ENCODE measurements at regions not wholly inside any gene's neighbourhood (a gene's known extent, or its start where the extent isn't known, plus 50 kb on each side); places are given as distances from the start of the nearest gene placed in this dataset.

DNA sequence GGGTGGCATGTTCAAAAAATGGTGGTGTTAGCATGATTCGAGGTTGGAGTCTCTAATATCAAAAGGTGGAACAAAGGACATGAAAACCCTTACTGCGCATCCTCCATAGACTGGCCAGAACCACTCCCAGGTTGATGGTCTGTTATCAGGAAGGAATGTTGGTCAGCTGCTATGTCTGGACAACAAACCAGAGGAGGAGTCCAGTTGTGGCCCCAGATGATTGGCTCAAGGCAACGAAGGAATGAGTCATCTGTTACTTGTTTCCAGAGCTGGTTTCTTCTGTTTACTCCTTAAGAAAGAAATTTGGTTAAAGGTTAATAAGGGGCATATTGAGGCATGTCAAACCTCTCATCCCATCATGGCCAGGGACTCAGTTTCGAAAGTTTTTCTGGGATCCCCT is 56.8 kb upstream of the GRIA4 start:
- FAIRE-seq (no peak), DNase-seq (ENCODE audit: insufficient read length, low spot score) (no peak)
- TF ChIP-seq POU2F2 (IDR thresholded peaks at IDR 0.05; ENCODE audit: low read depth, low read length): no peak
- TF ChIP-seq TAF1 (IDR thresholded peaks at IDR 0.05; ENCODE audit: low read depth, low read length): no peak
- TF ChIP-seq POLR2A (IDR thresholded peaks at IDR 0.05; ENCODE audit: low read depth, low read length): no peak
- no peak for TF ChIP-seq POLR2AphosphoS5 (IDR thresholded peaks at IDR 0.05; ENCODE audit: low read depth, low read length)
- no peak for TF ChIP-seq PAX5 (IDR thresholded peaks at IDR 0.05; ENCODE audit: insufficient read depth, low read length, severe bottlenecking)
- TF ChIP-seq SPI1 (IDR thresholded peaks at IDR 0.05; ENCODE audit: low read depth, low read length): no peak

DNA sequence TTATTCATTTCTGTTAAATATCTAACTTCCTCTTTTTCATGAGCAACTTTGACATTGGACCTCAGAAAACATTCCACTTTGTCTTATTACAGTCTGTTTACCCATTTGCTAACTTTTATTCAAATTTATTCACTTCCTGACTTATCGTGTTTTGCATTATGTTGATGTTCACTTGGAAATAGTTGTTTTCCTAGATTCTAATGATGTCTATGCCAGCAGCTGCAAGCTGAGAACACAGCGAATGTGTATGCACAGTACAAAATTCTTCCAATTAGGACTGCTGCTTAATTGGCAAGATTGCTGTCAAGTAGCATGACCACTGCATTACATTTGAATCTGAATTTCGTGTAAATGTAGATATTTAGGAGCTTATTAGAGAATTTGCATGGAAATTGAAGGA is 61.5 kb upstream of the GRIA4 start:
- FAIRE-seq: no peak
- TF ChIP-seq TAF1 (IDR thresholded peaks at IDR 0.05; ENCODE audit: low read depth, low read length): no peak
- DNase-seq (ENCODE audit: insufficient read length, low spot score): no peak

DNA sequence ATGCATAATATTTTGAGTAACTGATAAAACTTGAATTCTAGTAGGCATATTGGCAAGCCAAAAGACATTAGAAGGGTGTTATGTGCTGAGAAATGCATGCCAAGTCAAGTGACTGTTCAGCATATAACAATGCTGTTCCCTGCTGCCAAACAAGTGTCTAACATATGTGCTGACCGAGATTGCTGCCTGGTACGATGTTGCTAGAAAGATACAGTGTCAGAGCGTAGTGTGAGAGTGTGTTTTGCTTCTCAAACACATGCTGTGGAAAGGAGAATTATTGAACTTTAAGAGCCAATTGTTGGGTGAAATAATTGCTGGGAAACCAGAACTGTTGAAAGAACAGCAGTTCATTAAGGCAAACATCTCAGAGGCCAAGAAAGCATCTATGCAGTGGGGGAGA is 71.3 kb upstream of the GRIA4 start:
- FAIRE-seq: no peak
- TF ChIP-seq SPI1 (IDR thresholded peaks at IDR 0.05; ENCODE audit: low read depth, low read length) (no peak), POLR2A (IDR thresholded peaks at IDR 0.05; ENCODE audit: low read depth, low read length) (no peak), TAF1 (IDR thresholded peaks at IDR 0.05; ENCODE audit: low read depth, low read length) (no peak), POLR2AphosphoS5 (IDR thresholded peaks at IDR 0.05; ENCODE audit: low read depth, low read length) (no peak), PAX5 (IDR thresholded peaks at IDR 0.05; ENCODE audit: insufficient read depth, low read length, severe bottlenecking) (no peak), POU2F2 (IDR thresholded peaks at IDR 0.05; ENCODE audit: low read depth, low read length) (no peak)
- DNase-seq (ENCODE audit: insufficient read length, low spot score): no peak

DNA sequence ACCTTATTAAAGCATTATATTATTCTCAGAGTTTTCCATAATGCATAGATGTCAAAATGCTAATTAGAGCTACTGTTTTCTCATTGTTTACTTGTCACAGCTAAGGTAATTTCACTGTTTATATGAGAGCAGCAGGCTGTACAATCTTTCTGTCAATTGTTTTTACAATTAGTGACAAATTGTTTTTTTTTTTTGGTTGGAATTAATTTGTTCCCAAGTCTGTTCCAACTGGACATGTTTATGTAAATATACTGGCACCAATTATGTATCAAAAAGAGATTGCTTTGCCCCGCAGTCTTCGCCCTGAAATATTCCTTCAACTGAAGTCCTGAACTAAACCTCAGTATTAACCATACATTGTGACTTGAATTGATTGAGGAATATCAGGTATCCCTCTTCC is 72.3 kb upstream of the GRIA4 start:
- FAIRE-seq (no peak), DNase-seq (ENCODE audit: insufficient read length, low spot score) (no peak)
- TF ChIP-seq PAX5 (IDR thresholded peaks at IDR 0.05; ENCODE audit: insufficient read depth, low read length, severe bottlenecking) (no peak), POLR2AphosphoS5 (IDR thresholded peaks at IDR 0.05; ENCODE audit: low read depth, low read length) (no peak), POLR2A (IDR thresholded peaks at IDR 0.05; ENCODE audit: low read depth, low read length) (no peak), SPI1 (IDR thresholded peaks at IDR 0.05; ENCODE audit: low read depth, low read length) (no peak), POU2F2 (IDR thresholded peaks at IDR 0.05; ENCODE audit: low read depth, low read length) (no peak), TAF1 (IDR thresholded peaks at IDR 0.05; ENCODE audit: low read depth, low read length) (no peak)

DNA sequence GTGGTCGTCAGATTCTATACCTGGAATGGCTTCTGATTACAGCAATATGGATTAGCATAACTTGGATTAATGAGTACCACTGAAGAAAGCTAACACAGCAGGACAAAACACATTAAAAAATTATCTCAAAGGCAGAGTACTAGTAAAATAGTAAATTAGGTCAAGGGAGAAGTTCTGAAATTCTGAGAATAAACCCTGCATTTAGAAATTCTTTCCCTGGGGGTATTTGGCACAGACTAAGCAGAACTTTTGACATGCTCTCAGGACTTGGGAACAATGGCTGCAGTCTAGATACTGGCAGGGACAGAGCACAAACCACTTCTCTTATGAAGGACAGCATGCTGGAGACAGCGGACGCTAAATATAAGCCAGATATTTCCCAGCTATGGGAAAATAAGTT is 85.6 kb upstream of the GRIA4 start:
- no peak for DNase-seq (ENCODE audit: insufficient read length, low spot score)
- no peak for FAIRE-seq
- TF ChIP-seq TAF1 (IDR thresholded peaks at IDR 0.05; ENCODE audit: low read depth, low read length): no peak
- TF ChIP-seq SPI1 (IDR thresholded peaks at IDR 0.05; ENCODE audit: low read depth, low read length): no peak
- TF ChIP-seq PAX5 (IDR thresholded peaks at IDR 0.05; ENCODE audit: insufficient read depth, low read length, severe bottlenecking): no peak
- no peak for TF ChIP-seq POU2F2 (IDR thresholded peaks at IDR 0.05; ENCODE audit: low read depth, low read length)
- TF ChIP-seq POLR2A (IDR thresholded peaks at IDR 0.05; ENCODE audit: low read depth, low read length): no peak
- TF ChIP-seq POLR2AphosphoS5 (IDR thresholded peaks at IDR 0.05; ENCODE audit: low read depth, low read length): no peak

DNA sequence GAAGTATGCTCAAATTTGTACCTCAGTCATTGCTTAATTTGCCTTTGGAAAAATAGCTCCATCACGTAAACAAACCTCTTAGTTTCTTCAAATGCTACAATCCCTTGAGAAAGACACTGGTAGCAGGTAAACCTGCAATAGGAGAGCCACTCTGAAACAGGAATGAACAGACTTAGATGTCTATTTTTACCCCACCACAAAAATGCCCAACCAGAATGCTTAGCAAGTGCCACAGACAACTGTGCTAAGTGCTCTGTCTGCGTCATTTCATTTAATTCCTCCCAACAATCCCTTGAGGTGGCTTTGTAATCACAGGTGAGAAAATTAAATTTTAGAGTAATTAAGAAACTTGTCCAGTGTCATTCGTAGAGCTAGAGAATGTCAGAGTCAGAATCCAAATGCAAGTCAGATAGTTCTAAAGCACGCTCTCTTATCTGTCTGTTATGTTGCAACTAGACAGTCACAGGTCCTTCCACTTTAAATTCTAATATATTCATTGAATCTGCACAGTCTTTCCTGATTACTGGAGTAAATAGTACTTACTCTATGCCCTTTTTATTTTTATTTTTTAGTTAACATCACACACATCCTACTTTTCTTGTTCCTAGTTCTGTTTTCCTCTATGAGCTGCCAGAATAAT is 89.0 kb upstream of the GRIA4 start:
- FAIRE-seq: no peak
- TF ChIP-seq TAF1 (IDR thresholded peaks at IDR 0.05; ENCODE audit: low read depth, low read length) (no peak), POLR2AphosphoS5 (IDR thresholded peaks at IDR 0.05; ENCODE audit: low read depth, low read length) (no peak), SPI1 (IDR thresholded peaks at IDR 0.05; ENCODE audit: low read depth, low read length) (no peak), POLR2A (IDR thresholded peaks at IDR 0.05; ENCODE audit: low read depth, low read length) (no peak), POU2F2 (IDR thresholded peaks at IDR 0.05; ENCODE audit: low read depth, low read length) (no peak), PAX5 (IDR thresholded peaks at IDR 0.05; ENCODE audit: insufficient read depth, low read length, severe bottlenecking) (no peak)
- no peak for DNase-seq (ENCODE audit: insufficient read length, low spot score)

DNA sequence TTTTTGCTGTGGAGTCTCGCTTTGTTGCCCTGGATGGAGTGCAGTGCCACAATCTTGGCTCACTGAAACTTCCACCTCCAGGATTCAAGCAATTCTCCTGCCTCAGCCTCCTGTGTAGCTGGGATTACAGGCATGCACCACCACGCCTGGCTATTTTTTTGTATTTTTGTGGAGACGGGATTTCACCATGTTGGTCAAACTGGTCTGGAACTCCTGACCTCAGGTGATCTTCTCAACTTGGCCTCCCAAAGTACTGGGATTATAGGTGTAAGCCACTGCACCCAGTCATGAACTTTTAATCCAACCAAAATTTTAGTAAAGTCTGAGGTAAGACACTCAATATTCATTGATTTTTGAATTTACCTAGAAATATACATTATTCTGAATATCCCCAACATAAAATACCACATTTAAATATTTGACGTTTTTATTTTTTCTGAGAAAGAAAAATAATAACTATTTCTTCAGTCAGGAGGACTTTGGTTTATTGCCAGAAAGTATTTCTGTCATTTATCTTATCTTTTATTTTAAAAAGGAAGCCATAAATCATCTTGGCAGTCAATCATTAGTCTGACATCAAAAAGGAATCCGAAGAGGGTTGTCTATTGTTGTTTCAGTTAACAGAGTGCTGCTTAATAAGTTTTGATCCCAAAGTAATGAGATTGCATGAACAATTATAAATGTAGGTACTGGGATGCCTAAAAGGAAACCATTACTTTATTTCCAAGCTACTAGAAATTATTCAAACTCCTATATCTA is 102.2 kb upstream of the GRIA4 start:
- TF ChIP-seq SPI1 (IDR thresholded peaks at IDR 0.05; ENCODE audit: low read depth, low read length): no peak
- no peak for TF ChIP-seq POLR2A (IDR thresholded peaks at IDR 0.05; ENCODE audit: low read depth, low read length)
- FAIRE-seq (no peak), DNase-seq (ENCODE audit: insufficient read length, low spot score) (no peak)

DNA sequence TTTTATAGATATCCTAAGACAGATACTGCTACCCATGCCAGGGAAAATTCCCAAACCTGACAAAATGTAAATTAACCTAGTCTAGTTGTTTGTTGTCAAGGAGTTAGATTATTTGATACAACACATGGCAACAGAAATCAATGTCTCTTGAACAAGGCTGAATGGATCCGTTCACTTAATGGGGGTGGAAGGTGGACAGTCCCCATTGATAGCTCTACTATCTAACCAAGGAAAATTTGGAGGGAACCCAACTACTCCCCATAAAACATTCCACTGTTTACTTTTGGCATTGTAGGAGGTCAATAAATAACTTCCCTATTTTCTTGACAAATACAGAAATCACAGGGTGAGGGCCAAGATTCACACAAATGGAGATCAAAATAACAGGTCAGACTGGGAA is 117.9 kb upstream of the GRIA4 start:
- FAIRE-seq (no peak), DNase-seq (ENCODE audit: insufficient read length, low spot score) (no peak)
- TF ChIP-seq POLR2A (IDR thresholded peaks at IDR 0.05; ENCODE audit: low read depth, low read length) (no peak), TAF1 (IDR thresholded peaks at IDR 0.05; ENCODE audit: low read depth, low read length) (no peak), SPI1 (IDR thresholded peaks at IDR 0.05; ENCODE audit: low read depth, low read length) (no peak), PAX5 (IDR thresholded peaks at IDR 0.05; ENCODE audit: insufficient read depth, low read length, severe bottlenecking) (no peak), POU2F2 (IDR thresholded peaks at IDR 0.05; ENCODE audit: low read depth, low read length) (no peak), POLR2AphosphoS5 (IDR thresholded peaks at IDR 0.05; ENCODE audit: low read depth, low read length) (no peak)

DNA sequence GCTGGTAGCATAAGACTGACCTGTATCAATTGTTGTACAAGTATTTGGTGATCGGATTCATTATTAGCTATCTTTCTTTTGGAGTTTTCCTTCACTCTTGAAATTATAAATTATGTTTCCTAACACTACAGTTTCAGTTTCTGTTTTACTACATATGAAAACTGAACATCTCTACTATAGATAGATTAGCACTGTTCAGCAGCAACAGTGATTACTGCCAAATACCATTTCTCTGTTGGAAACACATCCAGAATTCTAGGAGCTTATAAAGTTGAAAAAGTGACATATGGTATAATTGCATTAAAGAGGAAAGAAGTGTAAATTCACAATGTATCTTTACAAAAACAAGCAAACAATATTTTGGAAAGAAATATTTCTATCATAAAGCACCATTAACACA is 118.5 kb upstream of the GRIA4 start:
- FAIRE-seq: no peak
- TF ChIP-seq PAX5 (IDR thresholded peaks at IDR 0.05; ENCODE audit: insufficient read depth, low read length, severe bottlenecking) (no peak), TAF1 (IDR thresholded peaks at IDR 0.05; ENCODE audit: low read depth, low read length) (no peak)

DNA sequence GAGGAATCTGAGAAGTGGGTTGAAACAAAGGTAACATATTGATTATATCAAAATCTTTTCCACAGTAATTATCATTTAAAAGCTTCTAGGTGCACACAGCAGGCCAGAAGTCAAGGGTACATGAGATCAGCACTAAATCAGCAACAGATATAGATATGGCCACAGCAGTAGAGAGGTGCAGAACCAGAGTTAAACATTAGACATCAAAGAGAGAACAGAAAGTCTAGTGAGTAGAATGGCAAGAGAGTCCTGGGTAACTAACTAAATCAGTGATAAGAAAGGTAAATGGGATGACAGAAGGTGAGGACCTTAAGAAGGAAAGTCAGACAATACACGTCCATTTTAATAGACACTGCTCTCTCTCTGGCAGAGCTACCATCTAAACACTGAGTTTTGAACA is 119.5 kb upstream of the GRIA4 start:
- DNase-seq (ENCODE audit: insufficient read length, low spot score) (no peak), FAIRE-seq (no peak)
- TF ChIP-seq POLR2A (IDR thresholded peaks at IDR 0.05; ENCODE audit: low read depth, low read length): no peak
- TF ChIP-seq POLR2AphosphoS5 (IDR thresholded peaks at IDR 0.05; ENCODE audit: low read depth, low read length): no peak
- TF ChIP-seq PAX5 (IDR thresholded peaks at IDR 0.05; ENCODE audit: insufficient read depth, low read length, severe bottlenecking): no peak
- TF ChIP-seq SPI1 (IDR thresholded peaks at IDR 0.05; ENCODE audit: low read depth, low read length): no peak
- TF ChIP-seq POU2F2 (IDR thresholded peaks at IDR 0.05; ENCODE audit: low read depth, low read length): no peak
- TF ChIP-seq TAF1 (IDR thresholded peaks at IDR 0.05; ENCODE audit: low read depth, low read length): no peak

More for the DNA sequence above, 118.5 kb upstream of the GRIA4 start:
- DNase-seq (ENCODE audit: insufficient read length, low spot score): no peak
